ENCODE measurements at regions not wholly inside any gene's neighbourhood (a gene's known extent, or its start where the extent isn't known, plus 50 kb on each side); places are given as distances from the start of the nearest gene placed in this dataset.

DNA sequence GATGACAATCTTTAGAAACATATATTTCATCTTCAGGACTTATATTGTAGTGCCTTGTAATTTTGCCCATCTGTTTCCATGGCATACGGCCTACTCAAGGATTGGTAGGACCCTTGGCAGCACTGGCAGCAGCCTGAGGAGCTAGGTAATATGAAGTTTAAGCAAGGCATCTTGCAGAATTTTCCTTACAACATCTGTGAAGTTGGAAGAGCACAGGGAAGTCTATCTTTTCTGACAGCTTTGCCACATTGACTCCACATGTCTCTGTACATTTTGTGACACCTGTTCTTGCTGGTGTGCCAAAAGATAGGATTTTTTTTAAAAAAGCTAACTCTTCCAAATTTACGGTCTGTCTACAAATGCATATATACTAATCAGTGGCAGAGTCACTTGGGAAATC, 1235.2 kb downstream of the PCDH7 start:
- no peak for TF ChIP-seq CTCF (IDR thresholded peaks at IDR 0.05 in 4 of 5, conservative IDR thresholded peaks at IDR 0.05 in 1 of 5)
- no peak for TF ChIP-seq POLR2A (IDR thresholded peaks at IDR 0.05)
